HUDEP-2 (cell line): ENCODE measurements at regions not wholly inside any gene's neighbourhood (a gene's known extent, or its start where the extent isn't known, plus 50 kb on each side); places are given as distances from the start of the nearest gene placed in this dataset.
"Not testable (repeated sequence)": the region's sequence is repeated elsewhere in the genome, so short reads cannot be mapped to it uniquely, and the experiment has no call there.

ENCODE experiments used
- DNase-seq, 76 experiments: peaks; one replicate each; lab custom pipeline; 2025; ENCODE audit not compliant: unreplicated experiment in 76 of 76; lab: John Stamatoyannopoulos, UW

DNA sequence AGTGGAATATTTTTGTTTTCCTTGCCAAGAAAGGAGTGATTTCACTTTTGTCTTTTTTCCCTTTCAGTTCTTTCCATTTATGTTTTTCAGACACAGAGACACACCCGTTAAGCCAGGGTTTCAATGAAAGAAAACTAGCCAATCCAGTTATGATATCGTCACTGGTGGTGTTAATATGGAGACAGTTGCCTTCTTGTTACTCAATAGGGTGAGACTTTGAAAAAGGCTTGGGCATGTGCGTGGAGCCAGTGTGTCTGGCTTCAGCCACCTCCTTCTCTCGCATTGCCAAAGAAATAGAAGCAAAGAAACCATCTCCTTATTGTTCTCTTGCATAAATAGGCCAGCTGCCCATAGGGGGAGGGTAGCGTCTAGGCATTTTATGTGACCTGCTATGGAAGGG is 84.1 kb upstream of the DLX6 start:
- DNase-seq: no peak

DNA sequence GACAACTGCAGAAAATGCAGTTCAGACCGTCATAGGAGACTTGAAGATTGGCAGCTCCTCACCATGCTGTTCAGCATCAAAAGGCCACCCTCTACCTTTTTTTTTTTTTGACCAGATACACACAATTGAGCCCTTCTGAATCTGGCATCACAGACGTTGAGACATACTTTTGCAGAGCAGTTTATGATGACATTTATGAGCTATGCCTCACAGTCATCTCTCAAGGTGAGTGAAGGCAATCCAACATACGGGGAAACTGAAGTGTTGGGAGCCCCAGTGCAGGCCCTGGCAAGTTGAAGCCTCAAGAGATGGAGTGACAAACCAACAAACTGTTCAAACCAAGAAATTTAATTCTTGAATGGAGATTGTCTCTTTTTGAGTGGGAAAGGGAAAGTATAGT is 83.6 kb upstream of the DLX6 start:
- no peak for DNase-seq

DNA sequence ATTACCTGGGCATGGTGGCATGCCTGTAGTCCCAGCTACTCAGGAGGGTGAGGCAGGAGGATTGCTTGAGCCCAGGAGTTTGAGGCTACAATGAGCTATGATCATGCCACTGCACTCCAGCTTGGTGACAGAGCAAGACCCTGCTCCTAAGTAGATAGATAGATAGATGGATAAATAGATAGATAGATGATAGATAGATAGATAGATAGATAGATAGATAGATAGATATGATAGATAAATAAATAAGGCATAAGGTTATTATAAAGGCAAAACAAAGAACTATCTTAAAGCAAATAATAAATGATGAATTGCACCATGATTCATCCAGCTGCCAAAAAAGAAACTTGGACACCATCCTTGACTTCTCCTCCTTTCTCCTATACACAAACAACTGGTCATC is 82.0 kb upstream of the DLX6 start:
- not testable (repeated sequence) for DNase-seq

DNA sequence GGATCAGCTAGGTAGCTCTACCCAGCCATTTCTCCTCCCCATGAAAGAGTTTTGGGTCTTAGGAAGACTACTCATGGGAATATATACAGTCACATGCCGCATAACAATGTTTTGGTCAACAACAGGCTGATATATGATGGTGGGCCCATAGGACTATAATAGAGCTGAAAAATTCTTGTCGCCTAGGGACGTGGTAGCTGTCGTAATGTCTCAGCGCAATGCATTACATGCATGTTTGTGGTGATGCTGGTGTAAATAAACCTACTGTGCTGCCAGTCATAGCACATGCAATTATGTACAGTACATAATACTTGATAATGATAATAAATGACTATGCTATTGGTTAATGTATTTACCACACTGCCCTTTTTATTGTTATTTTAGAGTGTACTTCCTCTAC is 78.2 kb upstream of the DLX6 start:
- DNase-seq: no peak

DNA sequence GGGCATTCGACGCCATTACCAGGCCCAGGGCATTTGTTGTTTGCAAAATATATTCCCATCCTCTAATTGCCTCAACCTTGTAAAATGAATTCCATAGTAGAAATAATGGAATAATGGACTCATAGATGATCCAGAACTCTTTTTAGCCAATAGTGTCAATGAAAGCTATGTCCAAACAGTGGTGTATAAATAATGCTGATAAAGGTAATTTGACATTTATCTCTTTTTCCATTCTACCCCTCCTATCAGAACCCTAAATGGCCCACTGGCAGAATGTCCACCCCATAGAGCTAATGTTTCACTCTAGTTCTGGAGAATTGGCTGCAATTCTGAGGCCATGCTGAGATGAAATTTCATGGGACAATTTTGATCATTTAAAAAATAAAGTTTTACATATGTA is 76.4 kb upstream of the DLX6 start:
- no peak for DNase-seq

DNA sequence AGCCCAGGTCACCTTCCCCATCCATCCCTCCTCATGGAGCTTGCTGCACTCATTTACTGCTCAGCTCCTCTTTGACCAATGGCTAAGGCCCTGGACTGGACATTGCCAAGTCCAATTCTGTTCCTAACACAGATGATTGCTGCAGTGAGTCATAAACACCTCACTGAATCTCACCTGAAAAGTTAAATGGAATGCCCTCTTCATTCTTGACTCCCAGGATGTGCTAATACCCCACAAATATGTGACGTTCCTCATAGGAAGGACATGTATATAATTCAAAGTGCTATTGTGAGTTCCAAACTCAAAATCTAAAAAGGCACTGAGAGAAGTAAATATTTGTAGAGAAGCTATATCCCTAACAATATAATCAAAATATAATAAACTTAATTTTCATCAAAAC is 73.5 kb upstream of the DLX6 start:
- DNase-seq: no peak

DNA sequence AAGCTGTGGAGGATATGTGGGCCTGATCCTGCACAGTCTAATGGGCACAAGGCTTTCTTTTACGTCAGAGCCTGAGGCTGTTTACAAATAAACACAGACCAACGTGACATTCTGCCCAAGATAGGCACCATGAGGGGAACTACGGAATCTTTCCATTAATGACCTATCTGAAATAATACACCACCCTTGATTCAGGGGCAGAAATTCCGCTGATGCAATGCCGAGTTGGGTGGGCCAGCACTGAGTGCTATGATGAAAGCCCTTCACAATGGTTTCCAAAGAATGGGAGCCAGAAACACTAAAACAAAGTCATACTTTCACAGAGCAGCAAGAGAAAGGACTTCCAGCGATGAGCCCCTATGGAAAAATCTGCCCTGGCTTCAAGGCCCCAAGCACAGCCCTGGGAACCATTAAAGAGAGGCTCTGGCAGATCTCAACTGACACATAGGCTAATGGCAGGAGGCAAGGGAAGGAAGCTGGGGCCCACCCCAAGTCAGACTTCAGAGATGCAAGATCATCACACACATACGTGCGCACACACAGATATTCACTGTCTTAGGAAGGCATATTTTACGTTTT is 72.2 kb upstream of the DLX6 start:
- DNase-seq: no peak

GRCh38 chr7:96936621-96937020 is 68.7 kb upstream of the DLX6 start:
- no peak for DNase-seq

- no peak for DNase-seq
Measured at GRCh38 chr7:96942112-96942511, 63.2 kb upstream of the DLX6 start.

DNA sequence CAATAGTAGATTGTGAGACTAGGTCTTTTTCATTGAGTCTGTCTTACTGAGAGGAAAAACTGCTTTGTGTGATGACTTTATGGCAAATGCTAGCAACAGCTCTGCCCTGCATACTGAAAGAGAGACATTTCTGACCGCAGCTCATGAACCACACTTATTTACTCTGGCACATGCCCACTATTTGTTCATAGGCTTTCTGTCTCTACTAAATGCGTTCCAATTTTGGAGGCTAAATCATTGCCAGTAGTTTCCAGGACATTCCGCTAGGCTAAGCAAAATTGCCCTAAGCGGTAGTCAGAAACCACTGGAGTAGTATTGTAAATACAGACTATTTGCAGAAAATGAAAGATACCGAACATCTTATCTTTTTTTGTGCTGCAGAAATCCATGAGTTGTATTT is 55.6 kb upstream of the DLX6 start:
- DNase-seq: no peak

- no peak for DNase-seq
Measured at GRCh38 chr7:96952974-96953391, 52.4 kb upstream of the DLX6 start.

DNA sequence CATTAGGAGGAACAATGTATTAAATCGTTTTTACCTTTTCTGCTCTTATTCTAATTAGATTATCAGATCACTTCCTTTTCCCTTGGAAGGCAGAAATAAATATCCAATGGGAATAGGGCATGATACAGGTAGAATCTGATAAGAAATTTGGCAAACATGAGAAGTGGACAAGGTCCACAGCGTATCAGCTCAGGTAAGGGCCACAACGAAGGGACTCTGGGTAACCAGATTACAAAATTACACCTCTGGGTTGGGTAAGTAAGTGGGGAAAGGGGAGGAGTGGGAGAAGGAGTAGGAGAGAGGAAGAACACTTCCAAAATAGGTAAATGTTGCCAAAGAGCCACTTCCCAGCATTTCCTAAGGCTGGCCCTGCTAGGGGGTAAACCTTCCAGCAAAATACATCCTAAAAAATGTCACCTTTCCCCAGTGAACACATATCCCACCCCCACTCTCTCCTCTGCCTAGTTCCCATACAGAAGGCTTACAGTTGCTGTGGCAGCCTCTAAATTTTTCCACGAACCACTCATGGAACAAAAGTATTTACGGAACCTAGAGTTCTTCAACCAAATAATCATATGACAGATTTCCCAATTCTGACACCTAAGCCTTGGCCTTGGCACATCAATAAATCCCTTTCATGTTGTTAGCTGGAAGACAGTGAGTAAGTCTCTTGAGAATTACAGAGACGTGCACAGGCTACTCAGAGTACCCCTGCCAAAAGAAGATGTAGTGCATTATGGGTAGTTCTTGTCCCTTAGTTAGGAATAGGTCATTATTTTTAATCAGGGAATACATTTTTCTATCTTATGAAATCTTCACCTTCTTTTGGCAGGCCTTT is 51.5 kb upstream of the DLX6 start:
- no peak for DNase-seq
